Progenitor cell of endocrine pancreas (in vitro differentiated cells): ENCODE measurements at regions not wholly inside any gene's neighbourhood (a gene's known extent, or its start where the extent isn't known, plus 50 kb on each side); places are given as distances from the start of the nearest gene placed in this dataset.

Source experiments
- DNase-seq: peaks from one replicate; pipeline ENCODE4 v3.0.0; 2021; ENCODE audit warnings: low spot score; ENCODE audit not compliant: unreplicated experiment
- H3K27ac Mint-ChIP-seq: 2 replicates; pipeline ENCODE4 v1.8.0; 2021; ENCODE audit warnings: mild to moderate bottlenecking, moderate library complexity, mixed read lengths
- H3K27me3 Mint-ChIP-seq: 2 replicates; pipeline ENCODE4 v1.8.0; 2021; ENCODE audit warnings: mixed read lengths
- H3K36me3 Mint-ChIP-seq: 2 replicates; pipeline ENCODE4 v1.8.0; 2022; ENCODE audit warnings: mixed read lengths; ENCODE audit not compliant: insufficient read depth
- H3K4me1 Mint-ChIP-seq: 2 replicates; pipeline ENCODE4 v1.8.0; 2021; ENCODE audit warnings: low read depth, mixed read lengths
- H3K4me3 Mint-ChIP-seq: 2 replicates; pipeline ENCODE4 v1.8.0; 2021; ENCODE audit warnings: low read depth, mild to moderate bottlenecking, moderate library complexity, mixed read lengths
- H3K9me3 Mint-ChIP-seq: 2 replicates; pipeline ENCODE4 v1.8.0; 2021; ENCODE audit warnings: low read depth, mixed read lengths
- TF ChIP-seq, protein P1 (sequence below): fragments of 200-600 bp; sonication (generic); IDR thresholded peaks from one replicate; pipeline ENCODE4 v1.5.0; 2021; ENCODE audit warnings: antibody characterized with exemption, mild to moderate bottlenecking; ENCODE audit not compliant: unreplicated experiment

DNA sequence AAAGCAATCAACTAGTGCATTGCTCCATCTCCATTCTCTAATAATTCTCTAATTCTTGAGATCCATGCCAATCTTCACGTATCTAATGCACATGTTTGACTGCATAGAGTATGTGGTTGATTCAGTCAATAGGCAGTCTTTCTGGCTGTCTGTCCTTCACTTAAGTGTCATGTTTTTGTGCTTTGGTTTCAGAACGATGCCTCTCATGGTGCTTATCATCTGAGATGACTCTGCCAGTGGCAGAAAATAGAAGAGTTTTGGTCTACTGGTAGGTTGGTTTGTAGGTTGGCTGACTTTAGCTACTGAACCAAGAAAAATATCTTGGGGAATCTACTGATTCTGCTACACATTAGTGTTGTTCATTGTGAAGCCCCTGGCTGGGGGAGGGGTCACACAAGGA lies 364.2 kb downstream of the SFMBT2 start:
- no peak for DNase-seq
- no peak overlapping the region for H3K27ac Mint-ChIP-seq
- H3K27me3 Mint-ChIP-seq: peaks cover 19% of the 10 kb centered on the region
- no peaks in the 10 kb centered on the region for H3K4me1 Mint-ChIP-seq
- TF ChIP-seq, protein P1, sequence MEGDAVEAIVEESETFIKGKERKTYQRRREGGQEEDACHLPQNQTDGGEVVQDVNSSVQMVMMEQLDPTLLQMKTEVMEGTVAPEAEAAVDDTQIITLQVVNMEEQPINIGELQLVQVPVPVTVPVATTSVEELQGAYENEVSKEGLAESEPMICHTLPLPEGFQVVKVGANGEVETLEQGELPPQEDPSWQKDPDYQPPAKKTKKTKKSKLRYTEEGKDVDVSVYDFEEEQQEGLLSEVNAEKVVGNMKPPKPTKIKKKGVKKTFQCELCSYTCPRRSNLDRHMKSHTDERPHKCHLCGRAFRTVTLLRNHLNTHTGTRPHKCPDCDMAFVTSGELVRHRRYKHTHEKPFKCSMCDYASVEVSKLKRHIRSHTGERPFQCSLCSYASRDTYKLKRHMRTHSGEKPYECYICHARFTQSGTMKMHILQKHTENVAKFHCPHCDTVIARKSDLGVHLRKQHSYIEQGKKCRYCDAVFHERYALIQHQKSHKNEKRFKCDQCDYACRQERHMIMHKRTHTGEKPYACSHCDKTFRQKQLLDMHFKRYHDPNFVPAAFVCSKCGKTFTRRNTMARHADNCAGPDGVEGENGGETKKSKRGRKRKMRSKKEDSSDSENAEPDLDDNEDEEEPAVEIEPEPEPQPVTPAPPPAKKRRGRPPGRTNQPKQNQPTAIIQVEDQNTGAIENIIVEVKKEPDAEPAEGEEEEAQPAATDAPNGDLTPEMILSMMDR: no peak
- no peaks in the 10 kb centered on the region for H3K36me3 Mint-ChIP-seq
- H3K9me3 Mint-ChIP-seq: peaks cover 9% of the 10 kb centered on the region
- no peak overlapping the region for H3K4me3 Mint-ChIP-seq

DNA sequence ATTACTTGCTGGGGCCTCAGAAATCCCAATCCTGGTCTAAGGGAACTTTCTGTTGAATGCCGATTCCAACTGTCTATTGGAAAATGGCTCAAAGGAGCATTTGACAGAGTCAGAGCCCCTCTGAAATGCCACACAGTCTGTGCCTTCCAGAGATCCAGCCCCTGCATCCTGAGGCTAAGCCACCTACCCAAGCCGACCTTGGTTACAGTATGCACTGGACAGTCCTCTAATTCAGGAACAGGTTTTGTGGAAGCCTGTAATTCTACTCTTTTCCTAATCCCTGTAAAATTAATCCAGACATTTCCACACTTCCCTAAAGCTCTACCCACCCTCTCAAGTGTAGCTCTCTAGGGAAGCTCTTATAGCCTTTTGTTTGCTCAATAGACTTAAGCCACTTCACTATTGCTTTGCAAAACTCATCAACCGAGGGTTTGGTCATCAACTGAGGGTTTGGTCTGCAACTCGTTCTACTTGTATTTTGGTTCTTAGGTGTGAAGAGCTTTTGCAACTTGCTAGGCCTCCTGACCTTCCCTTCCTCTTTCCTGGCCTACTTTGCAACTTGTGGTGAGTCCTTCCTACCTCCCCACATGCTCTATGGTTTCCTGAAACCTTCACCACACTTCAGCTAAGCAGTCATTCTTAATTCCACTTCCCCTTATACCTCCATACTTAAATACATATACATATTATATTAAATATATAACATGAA lies 364.8 kb downstream of the SFMBT2 start:
- TF ChIP-seq, protein P1: no peak
- Mint-ChIP-seq H3K36me3 (no peaks in the 10 kb centered on the region), H3K4me3 (no peak overlapping the region), H3K27ac (no peak overlapping the region), H3K4me1 (no peaks in the 10 kb centered on the region), H3K9me3 (peaks cover 9% of the 10 kb centered on the region), H3K27me3 (peaks cover 23% of the 10 kb centered on the region)
- no peak for DNase-seq

DNA sequence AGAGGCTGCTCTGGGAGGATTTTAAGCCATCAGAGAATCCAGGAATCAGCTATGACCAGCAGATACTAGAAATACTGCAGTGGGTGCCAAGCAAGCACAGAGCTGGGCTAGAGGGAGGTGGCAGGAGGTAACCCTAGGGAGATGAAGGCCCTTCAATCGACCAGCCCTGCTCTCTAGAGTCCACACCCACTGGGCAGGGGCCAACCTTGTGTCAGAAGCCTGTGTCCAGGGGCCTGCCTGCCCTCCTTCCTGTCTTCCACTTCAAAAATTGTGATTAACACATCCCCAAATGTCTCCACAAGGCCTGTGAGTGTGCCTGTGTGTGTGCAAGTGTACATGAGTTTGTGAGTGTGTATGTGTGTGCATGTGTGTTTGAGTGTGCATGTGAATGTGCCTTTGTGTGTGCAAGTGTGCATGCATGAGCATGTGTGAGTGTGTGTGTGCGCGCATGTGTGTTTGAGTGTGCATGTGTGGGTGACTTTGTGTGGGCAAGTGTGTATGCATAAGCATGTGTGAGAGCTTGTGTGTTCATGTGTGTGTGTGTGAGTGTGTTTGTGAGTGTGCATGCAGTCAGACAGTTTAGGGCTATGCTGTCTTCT lies 367.7 kb downstream of the SFMBT2 start:
- H3K4me1 Mint-ChIP-seq: no peaks in the 10 kb centered on the region
- peaks cover 49% of the 10 kb centered on the region for H3K27me3 Mint-ChIP-seq
- H3K27ac Mint-ChIP-seq: no peak overlapping the region
- no peak overlapping the region for H3K4me3 Mint-ChIP-seq
- no peak for DNase-seq
- TF ChIP-seq, protein P1: no peak
- peaks cover 5% of the 10 kb centered on the region for H3K9me3 Mint-ChIP-seq
- no peaks in the 10 kb centered on the region for H3K36me3 Mint-ChIP-seq

DNA sequence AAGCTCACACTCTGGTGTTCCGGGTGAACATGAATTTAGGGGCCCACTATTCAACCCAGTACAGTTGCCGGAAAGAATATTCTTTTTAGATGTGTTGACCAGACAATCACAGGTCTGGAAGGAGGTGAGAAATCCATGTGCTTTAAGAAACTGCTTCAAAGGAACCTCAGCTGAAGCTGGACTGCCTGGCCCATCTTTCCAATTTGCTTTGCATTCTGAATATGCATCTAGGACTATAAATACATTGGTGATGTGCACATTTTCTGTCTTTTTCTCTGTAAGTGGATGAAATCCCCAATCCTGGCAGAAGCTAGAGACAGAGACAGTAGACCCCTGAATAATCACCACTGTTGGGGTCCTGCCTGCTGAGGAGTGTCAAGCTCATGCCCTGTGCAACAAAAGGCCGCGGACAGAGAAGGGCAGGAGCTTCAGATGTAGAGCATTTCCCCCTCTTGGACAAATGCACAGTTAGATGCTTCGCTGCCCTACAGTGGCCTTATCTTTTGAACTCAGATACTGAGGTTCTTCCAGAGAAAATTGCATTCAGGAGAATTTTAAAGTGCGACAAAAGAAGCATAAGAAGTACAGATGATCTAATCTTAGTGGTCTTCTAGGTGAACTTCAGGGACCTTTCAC lies 368.3 kb downstream of the SFMBT2 start:
- TF ChIP-seq, protein P1: no peak
- DNase-seq: no peak
- Mint-ChIP-seq H3K27me3 (peaks cover 52% of the 10 kb centered on the region), H3K4me1 (no peaks in the 10 kb centered on the region), H3K27ac (no peak overlapping the region), H3K9me3 (peaks cover 2% of the 10 kb centered on the region), H3K36me3 (no peaks in the 10 kb centered on the region), H3K4me3 (no peak overlapping the region)

DNA sequence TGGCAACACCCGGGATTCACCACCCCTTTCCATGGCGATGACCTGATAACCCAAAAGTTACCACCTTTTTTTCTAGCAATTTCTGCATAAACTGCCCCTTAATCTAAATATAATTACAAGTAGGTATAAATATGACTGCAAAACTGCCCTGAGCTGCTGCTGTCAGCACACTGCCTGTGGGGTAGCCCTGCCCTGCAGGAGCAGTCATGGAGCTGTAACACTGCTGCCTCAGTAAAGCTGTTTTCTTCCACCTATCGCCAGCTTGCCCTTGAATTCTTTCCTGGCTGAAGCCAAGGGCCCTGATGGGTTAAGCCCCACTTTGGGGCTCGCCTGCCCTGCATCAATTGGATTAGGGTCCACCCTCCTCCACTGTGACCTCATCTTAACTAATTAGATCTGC lies 368.8 kb downstream of the SFMBT2 start:
- no peak for DNase-seq
- Mint-ChIP-seq H3K27me3 (peaks cover 52% of the 10 kb centered on the region), H3K27ac (no peak overlapping the region), H3K4me1 (no peaks in the 10 kb centered on the region), H3K36me3 (no peaks in the 10 kb centered on the region), H3K9me3 (no peaks in the 10 kb centered on the region), H3K4me3 (no peak overlapping the region)
- TF ChIP-seq, protein P1: no peak
